ENCODE measurements at regions not wholly inside any gene's neighbourhood (a gene's known extent, or its start where the extent isn't known, plus 50 kb on each side); places are given as distances from the start of the nearest gene placed in this dataset.

GRCh38 chr9:115423646-115424045, 305.7 kb upstream of the TNC start:
- TF ChIP-seq CTCF (IDR thresholded peaks at IDR 0.05), result no peak
- TF ChIP-seq POLR2AphosphoS5 (IDR thresholded peaks at IDR 0.05; ENCODE audit: low read depth, low read length), result no peak
- no peak for TF ChIP-seq REST (IDR thresholded peaks at IDR 0.05; ENCODE audit: insufficient read depth in 1 of 2, low read depth in 2 of 2, low read length in 1 of 2)
